ENCODE measurements at regions not wholly inside any gene's neighbourhood (a gene's known extent, or its start where the extent isn't known, plus 50 kb on each side); places are given as distances from the start of the nearest gene placed in this dataset.

- Histone ChIP-seq H3K4me3 (ENCODE audit: low read depth in 1 of 2, low read length in 1 of 2) (no peak overlapping the region), H3K27ac (no peak overlapping the region), H3K27me3 (no peaks in the 10 kb centered on the region), H3K4me1 (ENCODE audit: control insufficient read depth in 1 of 2, insufficient read depth in 1 of 2, low read depth in 1 of 2, low read length in 1 of 2) (no peaks in the 10 kb centered on the region), H3K36me3 (no peaks in the 10 kb centered on the region), H3K9me3 (no peaks in the 10 kb centered on the region)
- TF ChIP-seq, protein P1, sequence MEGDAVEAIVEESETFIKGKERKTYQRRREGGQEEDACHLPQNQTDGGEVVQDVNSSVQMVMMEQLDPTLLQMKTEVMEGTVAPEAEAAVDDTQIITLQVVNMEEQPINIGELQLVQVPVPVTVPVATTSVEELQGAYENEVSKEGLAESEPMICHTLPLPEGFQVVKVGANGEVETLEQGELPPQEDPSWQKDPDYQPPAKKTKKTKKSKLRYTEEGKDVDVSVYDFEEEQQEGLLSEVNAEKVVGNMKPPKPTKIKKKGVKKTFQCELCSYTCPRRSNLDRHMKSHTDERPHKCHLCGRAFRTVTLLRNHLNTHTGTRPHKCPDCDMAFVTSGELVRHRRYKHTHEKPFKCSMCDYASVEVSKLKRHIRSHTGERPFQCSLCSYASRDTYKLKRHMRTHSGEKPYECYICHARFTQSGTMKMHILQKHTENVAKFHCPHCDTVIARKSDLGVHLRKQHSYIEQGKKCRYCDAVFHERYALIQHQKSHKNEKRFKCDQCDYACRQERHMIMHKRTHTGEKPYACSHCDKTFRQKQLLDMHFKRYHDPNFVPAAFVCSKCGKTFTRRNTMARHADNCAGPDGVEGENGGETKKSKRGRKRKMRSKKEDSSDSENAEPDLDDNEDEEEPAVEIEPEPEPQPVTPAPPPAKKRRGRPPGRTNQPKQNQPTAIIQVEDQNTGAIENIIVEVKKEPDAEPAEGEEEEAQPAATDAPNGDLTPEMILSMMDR (IDR thresholded peaks at IDR 0.05), result no peak
Observed at GRCh38 chrX:150143721-150144440, 205.6 kb upstream of the EOLA2 start.

DNA sequence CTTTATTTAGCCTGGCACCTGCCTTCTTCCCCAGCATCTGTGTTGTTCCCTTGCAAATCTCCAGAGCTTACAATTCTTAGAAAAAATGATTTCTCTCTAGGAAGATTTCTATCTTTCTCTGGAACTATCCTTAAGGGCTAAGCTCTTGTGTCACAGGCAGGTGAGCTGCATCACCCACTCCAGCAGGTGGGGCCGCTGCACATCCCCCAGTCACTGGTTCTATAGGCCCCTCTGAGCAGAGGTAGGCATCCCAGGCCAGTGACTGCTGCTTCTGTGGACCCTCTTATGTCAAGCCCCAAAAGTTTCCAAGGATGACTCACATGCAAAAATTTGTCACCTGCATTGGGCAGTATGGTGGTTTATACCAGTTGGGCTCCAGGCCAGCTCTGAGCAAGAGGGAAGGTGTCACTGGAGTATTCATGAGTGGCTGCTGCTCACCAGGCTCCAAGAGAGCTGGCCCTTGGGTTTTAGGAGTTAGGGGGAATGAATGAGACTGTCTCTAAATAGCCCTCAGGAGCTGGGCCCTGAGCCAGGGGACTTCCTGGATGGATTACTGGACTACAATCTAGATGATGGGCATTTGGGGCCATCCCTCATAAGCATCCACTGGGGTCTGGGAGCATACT is 208.1 kb upstream of the EOLA2 start:
- Histone ChIP-seq H3K27me3 (no peaks in the 10 kb centered on the region), H3K36me3 (no peaks in the 10 kb centered on the region), H3K9me3 (no peaks in the 10 kb centered on the region), H3K4me3 (ENCODE audit: low read depth in 1 of 2, low read length in 1 of 2) (no peak overlapping the region), H3K4me1 (ENCODE audit: control insufficient read depth in 1 of 2, insufficient read depth in 1 of 2, low read depth in 1 of 2, low read length in 1 of 2) (no peaks in the 10 kb centered on the region), H3K27ac (no peak overlapping the region)
- TF ChIP-seq, protein P1 (IDR thresholded peaks at IDR 0.05), result no peak

DNA sequence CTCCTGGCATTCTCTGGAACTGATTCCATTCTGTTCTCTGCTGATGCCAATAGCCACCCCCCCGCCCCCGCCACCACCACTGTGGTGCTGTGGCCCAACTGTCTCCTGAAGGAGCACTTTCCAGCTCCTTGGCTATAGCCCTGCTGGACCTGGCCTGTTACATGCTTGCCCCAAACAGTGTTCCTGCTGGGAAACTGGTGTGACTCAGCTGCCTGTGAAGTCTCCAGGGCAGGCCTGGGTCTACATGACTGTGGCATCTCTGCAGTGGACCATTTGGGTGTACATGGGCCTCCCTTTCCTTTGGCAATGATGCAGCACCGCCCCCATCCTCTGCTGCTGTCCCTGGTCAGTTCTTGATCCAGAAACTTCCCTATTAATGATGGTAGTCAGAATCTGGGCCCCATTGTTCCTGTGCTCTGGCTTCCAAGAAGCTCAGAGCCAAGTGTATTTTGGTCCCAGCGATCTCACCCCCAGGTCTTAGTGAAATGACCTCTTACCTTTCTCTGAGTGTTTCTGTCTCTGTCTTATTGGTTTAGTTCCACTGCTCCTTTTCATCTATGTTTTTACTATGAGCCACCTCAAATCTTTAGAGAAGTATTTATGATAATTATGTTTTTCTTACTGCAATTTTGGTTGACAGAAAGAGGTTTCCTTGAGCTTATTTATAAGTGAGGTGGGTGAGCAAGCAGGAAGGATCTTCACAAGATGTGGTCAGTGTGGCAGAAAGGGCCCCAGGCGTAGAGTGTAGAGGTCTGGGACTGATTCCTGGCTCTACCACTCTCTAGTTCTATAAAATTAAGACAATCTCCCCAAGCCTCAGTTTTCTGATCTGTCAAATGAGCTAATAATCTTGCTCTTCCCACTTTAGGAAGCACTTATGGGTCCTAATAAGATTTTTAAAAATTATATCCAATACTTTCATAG is 210.7 kb upstream of the EOLA2 start:
- no peak overlapping the region for H3K4me3 ChIP-seq (ENCODE audit: low read depth in 1 of 2, low read length in 1 of 2)
- no peaks in the 10 kb centered on the region for H3K36me3 ChIP-seq
- no peak overlapping the region for H3K27ac ChIP-seq
- TF ChIP-seq, protein P1 (IDR thresholded peaks at IDR 0.05), result no peak
- H3K9me3 ChIP-seq, result no peaks in the 10 kb centered on the region
- no peaks in the 10 kb centered on the region for H3K27me3 ChIP-seq
- no peaks in the 10 kb centered on the region for H3K4me1 ChIP-seq (ENCODE audit: control insufficient read depth in 1 of 2, insufficient read depth in 1 of 2, low read depth in 1 of 2, low read length in 1 of 2)

DNA sequence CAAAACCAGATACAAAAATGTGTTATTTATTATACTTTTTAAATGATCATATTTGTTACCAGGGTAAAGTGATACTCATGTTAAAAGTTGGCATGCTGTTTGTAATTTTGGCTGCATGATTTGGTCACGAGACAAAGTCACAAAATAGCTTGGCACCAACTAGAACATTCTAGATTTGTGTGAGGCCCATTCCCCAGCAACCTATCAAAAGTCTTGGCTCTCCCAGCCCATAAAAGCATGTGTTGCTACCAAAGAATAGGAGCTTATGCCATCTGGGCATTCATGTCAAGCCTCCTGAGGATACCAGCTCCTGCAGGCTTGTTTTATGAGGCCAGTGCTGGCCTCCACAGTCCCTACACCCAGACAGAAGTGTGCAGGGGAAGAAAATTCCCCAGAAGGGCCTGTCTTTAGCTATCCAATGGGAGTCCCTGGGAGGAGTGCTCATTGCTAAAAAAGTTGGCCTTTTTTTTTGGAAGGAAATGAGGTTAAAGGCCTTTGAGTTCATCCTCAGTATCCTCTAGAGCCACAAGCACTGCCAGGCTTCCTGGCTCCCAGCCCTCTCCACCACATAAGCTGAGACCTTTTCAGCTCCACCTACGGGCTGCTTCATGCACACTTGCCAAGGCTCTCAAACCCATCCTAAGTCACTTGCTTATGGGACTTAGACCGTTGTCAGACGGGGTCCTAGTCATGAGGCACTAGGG is 211.9 kb upstream of the EOLA2 start:
- no peaks in the 10 kb centered on the region for H3K9me3 ChIP-seq
- no peak overlapping the region for H3K4me3 ChIP-seq (ENCODE audit: low read depth in 1 of 2, low read length in 1 of 2)
- no peaks in the 10 kb centered on the region for H3K36me3 ChIP-seq
- TF ChIP-seq, protein P1 (IDR thresholded peaks at IDR 0.05), result no peak
- H3K27me3 ChIP-seq, result no peaks in the 10 kb centered on the region
- H3K4me1 ChIP-seq (ENCODE audit: control insufficient read depth in 1 of 2, insufficient read depth in 1 of 2, low read depth in 1 of 2, low read length in 1 of 2), result no peaks in the 10 kb centered on the region
- H3K27ac ChIP-seq, result no peak overlapping the region

GRCh38 chrX:150150780-150151125 is 212.4 kb upstream of the MAMLD1 start:
- Histone ChIP-seq H3K27me3 (no peaks in the 10 kb centered on the region), H3K27ac (no peak overlapping the region), H3K4me1 (ENCODE audit: control insufficient read depth in 1 of 2, insufficient read depth in 1 of 2, low read depth in 1 of 2, low read length in 1 of 2) (no peaks in the 10 kb centered on the region), H3K36me3 (no peaks in the 10 kb centered on the region), H3K9me3 (no peaks in the 10 kb centered on the region), H3K4me3 (ENCODE audit: low read depth in 1 of 2, low read length in 1 of 2) (no peak overlapping the region)
- TF ChIP-seq, protein P1 (IDR thresholded peaks at IDR 0.05), result no peak

All from neutrophil (primary cell).